ENCODE measurements at regions not wholly inside any gene's neighbourhood (a gene's known extent, or its start where the extent isn't known, plus 50 kb on each side); places are given as distances from the start of the nearest gene placed in this dataset.

DNA sequence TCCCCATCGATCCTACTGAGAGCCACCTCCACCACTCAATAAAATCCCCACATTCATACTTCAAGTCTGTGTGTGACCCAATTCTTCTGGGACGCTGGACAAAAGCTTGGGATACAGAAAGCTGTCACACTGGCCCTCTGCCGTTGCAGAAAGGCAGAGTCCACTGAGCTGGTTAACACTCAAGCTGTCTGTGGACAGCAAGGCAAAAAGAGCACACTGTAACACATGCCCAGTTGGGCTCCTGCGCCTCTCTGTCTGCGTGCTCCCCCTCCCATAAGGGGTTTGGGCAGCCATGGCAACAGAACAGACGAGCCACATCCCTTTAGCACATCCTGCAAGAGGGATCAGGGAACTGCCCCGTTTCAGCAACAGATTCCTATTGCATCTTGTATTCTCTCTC, 106.9 kb upstream of the RGPD4 start:
- TF ChIP-seq POLR2AphosphoS5 (IDR thresholded peaks at IDR 0.05; ENCODE audit: low read depth, low read length) (no peak), CHD2 (IDR thresholded peaks at IDR 0.05; ENCODE audit: low read length, partially characterized antibody) (no peak), ZBTB33 (IDR thresholded peaks at IDR 0.05; ENCODE audit: borderline replicate concordance, low read depth) (no peak), JUND (IDR thresholded peaks at IDR 0.05) (no peak), EP300 (IDR thresholded peaks at IDR 0.05; ENCODE audit: borderline replicate concordance in 1 of 2, low read depth in 1 of 2, low read length in 1 of 2) (no peak), EZH2phosphoT487 (IDR thresholded peaks at IDR 0.05; ENCODE audit: borderline replicate concordance, low read depth) (no peak), USF1 (IDR thresholded peaks at IDR 0.05; ENCODE audit: borderline replicate concordance, low read depth) (no peak)
- TF ChIP-seq, protein P1, sequence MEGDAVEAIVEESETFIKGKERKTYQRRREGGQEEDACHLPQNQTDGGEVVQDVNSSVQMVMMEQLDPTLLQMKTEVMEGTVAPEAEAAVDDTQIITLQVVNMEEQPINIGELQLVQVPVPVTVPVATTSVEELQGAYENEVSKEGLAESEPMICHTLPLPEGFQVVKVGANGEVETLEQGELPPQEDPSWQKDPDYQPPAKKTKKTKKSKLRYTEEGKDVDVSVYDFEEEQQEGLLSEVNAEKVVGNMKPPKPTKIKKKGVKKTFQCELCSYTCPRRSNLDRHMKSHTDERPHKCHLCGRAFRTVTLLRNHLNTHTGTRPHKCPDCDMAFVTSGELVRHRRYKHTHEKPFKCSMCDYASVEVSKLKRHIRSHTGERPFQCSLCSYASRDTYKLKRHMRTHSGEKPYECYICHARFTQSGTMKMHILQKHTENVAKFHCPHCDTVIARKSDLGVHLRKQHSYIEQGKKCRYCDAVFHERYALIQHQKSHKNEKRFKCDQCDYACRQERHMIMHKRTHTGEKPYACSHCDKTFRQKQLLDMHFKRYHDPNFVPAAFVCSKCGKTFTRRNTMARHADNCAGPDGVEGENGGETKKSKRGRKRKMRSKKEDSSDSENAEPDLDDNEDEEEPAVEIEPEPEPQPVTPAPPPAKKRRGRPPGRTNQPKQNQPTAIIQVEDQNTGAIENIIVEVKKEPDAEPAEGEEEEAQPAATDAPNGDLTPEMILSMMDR (IDR thresholded peaks at IDR 0.05), result no peak
- TF ChIP-seq, protein P2, sequence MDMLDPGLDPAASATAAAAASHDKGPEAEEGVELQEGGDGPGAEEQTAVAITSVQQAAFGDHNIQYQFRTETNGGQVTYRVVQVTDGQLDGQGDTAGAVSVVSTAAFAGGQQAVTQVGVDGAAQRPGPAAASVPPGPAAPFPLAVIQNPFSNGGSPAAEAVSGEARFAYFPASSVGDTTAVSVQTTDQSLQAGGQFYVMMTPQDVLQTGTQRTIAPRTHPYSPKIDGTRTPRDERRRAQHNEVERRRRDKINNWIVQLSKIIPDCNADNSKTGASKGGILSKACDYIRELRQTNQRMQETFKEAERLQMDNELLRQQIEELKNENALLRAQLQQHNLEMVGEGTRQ (IDR thresholded peaks at IDR 0.05; ENCODE audit: borderline replicate concordance, low read depth, low read length), result no peak

All from SK-N-SH (cell line).